ENCODE measurements at regions not wholly inside any gene's neighbourhood (a gene's known extent, or its start where the extent isn't known, plus 50 kb on each side); places are given as distances from the start of the nearest gene placed in this dataset.

GRCh38 chr12:46617167-46617566 lies 208.6 kb downstream of the SLC38A4 start:
- no peak for ATAC-seq
- WGBS (ENCODE audit: missing lambda C conversion rate), result 76% methylated on average over 4 of the region's 4 CpGs
- DNase-seq (ENCODE audit: low read depth in 1 of 2, low spot score in 1 of 2), result no peak
- TF ChIP-seq RAD21 (conservative IDR thresholded peaks at IDR 0.05 in 1 of 2, IDR thresholded peaks at IDR 0.05 in 1 of 2), result no peak
- TF ChIP-seq TP53 (CRISPR knock-in tag; IDR thresholded peaks at IDR 0.05), result no peak
- no peak for TF ChIP-seq JUN (IDR thresholded peaks at IDR 0.05)
- TF ChIP-seq, protein P1, sequence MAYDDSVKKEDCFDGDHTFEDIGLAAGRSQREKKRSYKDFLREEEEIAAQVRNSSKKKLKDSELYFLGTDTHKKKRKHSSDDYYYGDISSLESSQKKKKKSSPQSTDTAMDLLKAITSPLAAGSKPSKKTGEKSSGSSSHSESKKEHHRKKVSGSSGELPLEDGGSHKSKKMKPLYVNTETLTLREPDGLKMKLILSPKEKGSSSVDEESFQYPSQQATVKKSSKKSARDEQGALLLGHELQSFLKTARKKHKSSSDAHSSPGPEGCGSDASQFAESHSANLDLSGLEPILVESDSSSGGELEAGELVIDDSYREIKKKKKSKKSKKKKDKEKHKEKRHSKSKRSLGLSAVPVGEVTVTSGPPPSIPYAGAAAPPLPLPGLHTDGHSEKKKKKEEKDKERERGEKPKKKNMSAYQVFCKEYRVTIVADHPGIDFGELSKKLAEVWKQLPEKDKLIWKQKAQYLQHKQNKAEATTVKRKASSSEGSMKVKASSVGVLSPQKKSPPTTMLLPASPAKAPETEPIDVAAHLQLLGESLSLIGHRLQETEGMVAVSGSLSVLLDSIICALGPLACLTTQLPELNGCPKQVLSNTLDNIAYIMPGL (CRISPR knock-in tag; IDR thresholded peaks at IDR 0.05; ENCODE audit: borderline replicate concordance), result no peak
- no peak for TF ChIP-seq MAX (IDR thresholded peaks at IDR 0.05)
- no peak for TF ChIP-seq HES2 (IDR thresholded peaks at IDR 0.05)
- TF ChIP-seq USF2 (IDR thresholded peaks at IDR 0.05), result no peak
- no peak for TF ChIP-seq RFX5 (IDR thresholded peaks at IDR 0.05)
- no peak for TF ChIP-seq EHMT2 (IDR thresholded peaks at IDR 0.05; ENCODE audit: low read depth)
- no peak for TF ChIP-seq GATA3 (IDR thresholded peaks at IDR 0.05; ENCODE audit: borderline replicate concordance)
- TF ChIP-seq KDM5A (IDR thresholded peaks at IDR 0.05), result no peak
- TF ChIP-seq KDM1A (IDR thresholded peaks at IDR 0.05; ENCODE audit: low read depth), result no peak
- TF ChIP-seq BHLHE40 (IDR thresholded peaks at IDR 0.05; ENCODE audit: low read depth, low read length), result no peak
- no peak for TF ChIP-seq RNF2 (IDR thresholded peaks at IDR 0.05; ENCODE audit: borderline replicate concordance, low read depth)
- no peak for TF ChIP-seq ZNF302 (CRISPR knock-in tag; IDR thresholded peaks at IDR 0.05)
- no peak for TF ChIP-seq NR3C1 (IDR thresholded peaks at IDR 0.05)
- TF ChIP-seq POLR2AphosphoS2 (conservative IDR thresholded peaks at IDR 0.05; ENCODE audit: low read length), result no peak
- TF ChIP-seq ZFP36 (IDR thresholded peaks at IDR 0.05; ENCODE audit: borderline replicate concordance, partially characterized antibody), result no peak
- TF ChIP-seq, protein P2, sequence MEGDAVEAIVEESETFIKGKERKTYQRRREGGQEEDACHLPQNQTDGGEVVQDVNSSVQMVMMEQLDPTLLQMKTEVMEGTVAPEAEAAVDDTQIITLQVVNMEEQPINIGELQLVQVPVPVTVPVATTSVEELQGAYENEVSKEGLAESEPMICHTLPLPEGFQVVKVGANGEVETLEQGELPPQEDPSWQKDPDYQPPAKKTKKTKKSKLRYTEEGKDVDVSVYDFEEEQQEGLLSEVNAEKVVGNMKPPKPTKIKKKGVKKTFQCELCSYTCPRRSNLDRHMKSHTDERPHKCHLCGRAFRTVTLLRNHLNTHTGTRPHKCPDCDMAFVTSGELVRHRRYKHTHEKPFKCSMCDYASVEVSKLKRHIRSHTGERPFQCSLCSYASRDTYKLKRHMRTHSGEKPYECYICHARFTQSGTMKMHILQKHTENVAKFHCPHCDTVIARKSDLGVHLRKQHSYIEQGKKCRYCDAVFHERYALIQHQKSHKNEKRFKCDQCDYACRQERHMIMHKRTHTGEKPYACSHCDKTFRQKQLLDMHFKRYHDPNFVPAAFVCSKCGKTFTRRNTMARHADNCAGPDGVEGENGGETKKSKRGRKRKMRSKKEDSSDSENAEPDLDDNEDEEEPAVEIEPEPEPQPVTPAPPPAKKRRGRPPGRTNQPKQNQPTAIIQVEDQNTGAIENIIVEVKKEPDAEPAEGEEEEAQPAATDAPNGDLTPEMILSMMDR (IDR thresholded peaks at IDR 0.05), result no peak
- TF ChIP-seq ZC3H11A (IDR thresholded peaks at IDR 0.05), result no peak
- Histone ChIP-seq H3K9me3 (no peaks in the 10 kb centered on the region), H3K4me3 (no peak overlapping the region), H3K27ac (no peak overlapping the region), H3K4me1 (no peaks in the 10 kb centered on the region), H3K4me2 (no peak overlapping the region)
- ChIA-PET CTCF (no interaction called here), POLR2A (no interaction called here)
- FAIRE-seq, result no peak

DNA sequence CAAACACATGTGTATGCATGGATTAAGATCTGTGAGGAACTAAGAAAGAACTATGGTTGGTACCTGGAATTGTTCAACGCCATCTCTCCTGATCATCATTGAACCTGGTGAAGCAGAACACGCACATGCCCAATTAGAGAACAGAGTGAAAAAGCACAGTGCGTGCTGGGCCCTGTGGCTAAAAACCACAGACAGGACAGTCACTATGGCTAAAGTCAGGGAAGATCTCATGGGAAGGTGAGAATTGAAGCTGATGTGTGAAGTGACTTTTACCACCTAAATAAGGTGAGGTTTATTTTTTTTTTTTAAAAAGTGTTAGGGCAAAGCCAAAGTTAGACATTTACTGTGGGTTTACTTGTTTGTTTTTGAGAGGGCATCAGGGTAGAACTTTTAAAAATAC lies 215.0 kb downstream of the SLC38A4 start:
- no peaks in the 10 kb centered on the region for H3K9me3 ChIP-seq
- no peak overlapping the region for H3K4me2 ChIP-seq
- no peak for DNase-seq (ENCODE audit: low read depth in 1 of 2, low spot score in 1 of 2)
- H3K27ac ChIP-seq, result no peak overlapping the region
- no peaks in the 10 kb centered on the region for H3K4me1 ChIP-seq
- ChIA-PET CTCF (no interaction called here), POLR2A (no interaction called here)
- H3K4me3 ChIP-seq, result no peak overlapping the region
- no peak for FAIRE-seq
- 94% methylated on average over 3 of the region's 3 CpGs for WGBS (ENCODE audit: missing lambda C conversion rate)
- ATAC-seq, result no peak
- no peak for TF ChIP-seq HDAC2 (IDR thresholded peaks at IDR 0.05)
- TF ChIP-seq RNF2 (IDR thresholded peaks at IDR 0.05; ENCODE audit: borderline replicate concordance, low read depth), result no peak
- TF ChIP-seq HES2 (IDR thresholded peaks at IDR 0.05), result no peak
- TF ChIP-seq MAZ (IDR thresholded peaks at IDR 0.05; ENCODE audit: borderline replicate concordance, low read depth, low read length), result no peak
- no peak for TF ChIP-seq JUN (IDR thresholded peaks at IDR 0.05)
- TF ChIP-seq CBX8 (IDR thresholded peaks at IDR 0.05), result no peak
- TF ChIP-seq, protein P1 (CRISPR knock-in tag; IDR thresholded peaks at IDR 0.05; ENCODE audit: borderline replicate concordance), result no peak
- no peak for TF ChIP-seq POLR2AphosphoS2 (conservative IDR thresholded peaks at IDR 0.05; ENCODE audit: low read length)
- TF ChIP-seq REST (IDR thresholded peaks at IDR 0.05), result no peak
- no peak for TF ChIP-seq ZNF302 (CRISPR knock-in tag; IDR thresholded peaks at IDR 0.05)
- no peak for TF ChIP-seq GATA3 (IDR thresholded peaks at IDR 0.05; ENCODE audit: borderline replicate concordance)
- TF ChIP-seq MAX (IDR thresholded peaks at IDR 0.05), result no peak
- no peak for TF ChIP-seq HOXB13 (CRISPR knock-in tag; IDR thresholded peaks at IDR 0.05; ENCODE audit: low read depth)
- no peak for TF ChIP-seq ESRRA (IDR thresholded peaks at IDR 0.05; ENCODE audit: borderline replicate concordance, low read length)

Measured in A549 (cell line).